Transverse colon (tissue), 4 donors: ENCODE measurements at regions not wholly inside any gene's neighbourhood (a gene's known extent, or its start where the extent isn't known, plus 50 kb on each side); places are given as distances from the start of the nearest gene placed in this dataset.

Experiments used
- CTCF ChIP-seq, 5 experiments: fragments of 200-600 bp in 3 of 5; fragments of 450-650 bp in 2 of 5; sonication (generic) in 3 of 5; IDR thresholded peaks; 1 replicate in 2 of 5; 2 replicates in 3 of 5; pipeline ENCODE4 v1.5.1; 2016 to 2017; ENCODE audit warnings: antibody characterized with exemption in 5 of 5, inconsistent platforms in 3 of 5, mild to moderate bottlenecking in 2 of 5, moderate library complexity in 1 of 5
- POLR2A ChIP-seq: fragments of 450-650 bp; IDR thresholded peaks from one replicate; pipeline ENCODE4 v1.6.1; 2016; ENCODE audit warnings: antibody characterized with exemption, mild to moderate bottlenecking, moderate library complexity
- POLR2AphosphoS5 ChIP-seq, 3 donors: sonication (generic); formaldehyde crosslinking; IDR thresholded peaks; one replicate each; pipeline ENCODE4 v1.6.1; 2016; ENCODE audit warnings: antibody characterized with exemption in 3 of 3

GRCh38 chr13:112322557-112322956 lies 53.6 kb upstream of the SPACA7 start:
- TF ChIP-seq POLR2A (no peak), POLR2AphosphoS5 (IDR thresholded peaks at IDR 0.05) (no peak), CTCF (IDR thresholded peaks at IDR 0.05) (no peak)
